ENCODE measurements at regions not wholly inside any gene's neighbourhood (a gene's known extent, or its start where the extent isn't known, plus 50 kb on each side); places are given as distances from the start of the nearest gene placed in this dataset.

GRCh38 chr1:108038653-108039236, 73.8 kb upstream of the VAV3 start:
- TF ChIP-seq CEBPB (IDR thresholded peaks at IDR 0.05): no peak
- TF ChIP-seq RAD21 (IDR thresholded peaks at IDR 0.05; ENCODE audit: low read depth): no peak
- no peak for TF ChIP-seq TAF1 (IDR thresholded peaks at IDR 0.05; ENCODE audit: low read depth)
- TF ChIP-seq EGR1 (IDR thresholded peaks at IDR 0.05): no peak
- TF ChIP-seq YY1 (IDR thresholded peaks at IDR 0.05; ENCODE audit: low read depth): no peak

Data from Ishikawa (cell line).